GM18909 (cell line): ENCODE measurements at regions not wholly inside any gene's neighbourhood (a gene's known extent, or its start where the extent isn't known, plus 50 kb on each side); places are given as distances from the start of the nearest gene placed in this dataset.
"Not testable (repeated sequence)": the region's sequence is repeated elsewhere in the genome, so short reads cannot be mapped to it uniquely, and the experiment has no call there.

ENCODE experiments used
- ATAC-seq: cut with Tn5 transposase; IDR thresholded peaks from one replicate; pipeline ENCODE4 v1.9.1; 2021; ENCODE audit warnings: mild to moderate bottlenecking; ENCODE audit not compliant: unreplicated experiment, poor library complexity

DNA sequence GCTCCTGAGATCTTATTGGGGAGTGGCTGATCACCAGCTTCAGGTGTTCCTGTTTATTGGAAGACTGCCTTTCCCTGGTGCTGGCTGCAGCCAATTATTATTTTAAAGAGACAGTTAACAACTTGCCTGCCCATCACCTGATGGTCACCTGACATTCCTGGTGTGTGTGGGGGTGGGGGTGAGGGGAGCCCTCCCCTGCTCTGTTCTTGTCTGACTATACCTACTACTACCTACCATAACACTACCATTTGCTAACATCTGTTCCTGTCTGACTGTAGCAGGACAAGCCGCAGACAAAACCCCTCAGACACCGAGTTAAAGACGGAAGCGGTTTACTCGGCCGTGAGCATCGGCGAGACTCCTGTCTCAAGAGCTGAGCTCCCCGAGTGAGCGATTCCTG lies 54.9 kb upstream of the NBPF3 start:
- no peak for ATAC-seq

DNA sequence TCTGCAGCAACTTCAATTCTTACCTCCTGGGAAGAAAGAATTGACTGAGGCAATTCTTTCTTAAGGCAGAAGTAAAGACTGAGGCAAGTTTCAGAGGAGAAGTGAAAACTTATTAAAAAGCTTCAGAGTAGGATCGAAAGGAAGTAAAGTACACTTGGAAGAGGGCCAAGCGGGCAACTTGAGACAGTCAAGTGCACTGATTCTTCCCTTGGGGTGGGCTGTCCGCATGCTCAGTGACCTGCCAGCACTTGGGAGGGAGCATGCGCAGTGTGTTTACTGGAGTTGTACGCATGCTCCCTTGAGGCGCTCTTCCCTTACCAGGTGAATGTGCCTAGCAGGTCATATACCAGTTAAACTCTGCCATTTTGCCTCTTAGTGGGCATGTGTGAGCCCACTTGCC lies 55.3 kb upstream of the NBPF3 start:
- no peak for ATAC-seq

DNA sequence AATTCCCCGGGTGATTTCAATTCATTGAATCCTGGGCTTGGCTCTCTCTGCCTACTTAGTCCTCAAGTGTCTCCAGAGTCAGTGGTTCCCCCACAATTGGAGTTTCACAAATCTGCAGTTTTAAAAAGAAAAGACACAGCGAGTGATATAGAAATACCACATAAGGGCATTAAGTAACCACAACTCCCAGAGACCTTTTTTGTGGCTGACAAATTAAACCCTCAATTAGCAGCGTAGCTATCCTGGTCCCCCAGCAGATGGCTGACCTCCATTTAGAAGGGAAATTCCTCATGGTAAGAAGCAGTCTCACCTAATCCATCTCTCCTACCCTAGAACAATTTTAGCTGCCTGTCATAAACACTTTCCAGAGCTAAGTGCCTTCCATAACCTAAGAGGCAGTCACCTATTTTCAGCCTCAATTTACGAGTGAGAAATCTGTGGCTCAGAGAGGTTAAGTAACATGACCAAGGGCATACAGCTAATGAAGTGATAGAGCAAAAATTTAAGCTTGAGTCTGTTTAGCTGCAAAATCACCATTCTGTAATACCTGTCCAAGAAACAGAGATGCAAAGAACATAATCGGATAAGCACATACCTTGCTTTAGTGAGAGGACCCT lies 56.0 kb upstream of the NBPF3 start:
- no peak for ATAC-seq

DNA sequence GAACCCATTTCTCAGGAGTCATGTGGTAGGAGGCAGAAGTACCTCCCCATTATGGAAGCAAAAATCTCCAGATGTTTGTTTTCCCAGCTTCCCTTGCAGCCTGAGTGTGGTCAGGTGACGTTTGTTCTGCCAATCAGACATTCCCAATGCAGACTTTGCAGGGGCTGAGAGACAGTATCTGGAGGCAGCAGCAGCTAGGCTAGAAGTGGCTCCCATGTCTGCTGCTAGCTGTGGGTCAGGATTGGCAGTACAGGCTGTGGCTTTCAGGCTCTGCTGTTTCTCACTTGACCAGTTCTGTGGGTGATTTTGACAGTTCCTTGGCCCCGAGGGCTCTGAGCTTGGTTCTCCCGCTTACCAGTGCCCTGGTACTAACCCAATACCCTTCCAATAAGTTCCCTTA lies 58.6 kb upstream of the NBPF3 start:
- ATAC-seq: no peak

DNA sequence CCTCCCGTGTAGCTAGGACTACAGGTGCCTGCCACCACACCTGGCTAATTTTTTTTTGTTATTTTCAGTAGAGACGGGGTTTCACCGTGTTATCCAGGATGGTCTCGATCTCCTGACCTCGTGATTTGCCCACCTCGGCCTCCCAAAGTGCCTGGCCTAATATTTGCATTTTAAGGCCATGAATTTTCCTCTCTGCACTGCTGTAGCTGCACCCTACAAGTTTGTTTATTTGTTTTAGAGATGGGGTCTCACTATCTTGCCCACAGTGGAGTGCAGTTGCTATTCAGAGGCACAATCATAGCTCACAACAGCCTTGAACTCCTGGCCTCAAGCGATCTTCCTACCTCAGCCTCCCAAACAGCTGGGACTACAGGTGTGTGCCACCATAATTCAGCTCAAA lies 59.8 kb upstream of the NBPF3 start:
- not testable (repeated sequence) for ATAC-seq

DNA sequence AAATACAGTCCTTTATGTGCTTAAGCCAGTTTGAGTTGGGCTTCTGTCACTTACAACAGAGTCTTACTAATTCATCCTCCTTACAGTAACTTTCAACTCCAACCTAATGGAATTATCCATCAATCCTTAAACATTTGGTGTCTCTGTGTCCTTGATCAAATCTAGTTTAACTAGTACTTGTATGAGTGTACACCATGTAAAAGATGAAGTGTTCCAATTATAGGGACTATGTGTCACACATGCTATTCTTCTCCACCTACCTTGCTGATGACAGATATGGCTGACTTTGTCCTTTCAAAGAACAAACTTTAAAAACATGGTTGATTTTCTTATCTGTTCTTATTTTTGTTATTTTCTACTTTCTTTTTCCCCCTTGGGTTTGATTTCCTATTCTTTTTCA lies 60.4 kb upstream of the NBPF3 start:
- no peak for ATAC-seq

DNA sequence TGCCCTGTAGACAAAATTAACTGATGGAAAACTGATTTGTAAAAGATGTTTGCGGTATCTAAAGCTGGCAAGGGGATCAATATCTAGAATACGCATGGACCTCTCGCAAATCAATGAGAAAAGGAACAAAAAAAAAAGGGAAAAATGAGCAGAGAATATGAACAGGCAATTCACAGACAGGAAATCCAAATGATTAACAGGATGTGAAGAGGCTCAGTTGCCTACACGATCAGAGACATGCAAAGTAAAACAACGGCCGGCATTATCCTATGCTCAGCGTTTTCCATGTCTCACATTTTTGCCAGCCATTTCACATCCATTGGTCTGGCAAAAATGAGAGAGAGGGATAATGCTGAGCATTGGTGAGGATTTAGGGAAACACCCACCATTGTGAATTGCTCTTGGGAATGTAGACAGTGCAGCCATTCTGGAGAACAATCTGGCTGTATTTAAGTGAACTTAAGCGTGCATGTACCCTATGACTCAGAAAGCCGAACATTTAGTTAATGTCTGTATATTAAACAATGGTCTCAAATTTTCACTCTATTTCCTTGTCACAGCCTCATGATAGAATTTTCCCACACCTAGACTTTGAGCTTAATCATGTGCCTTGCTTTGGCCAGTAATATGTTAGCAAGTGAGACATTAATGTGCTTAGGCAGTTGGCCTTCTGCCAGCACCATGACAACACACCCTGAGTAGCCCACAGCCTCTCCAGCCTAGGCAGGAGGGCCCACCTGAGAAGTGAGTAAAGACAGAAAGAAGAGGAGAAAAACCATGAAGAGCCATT lies 61.0 kb upstream of the NBPF3 start:
- ATAC-seq: no peak

DNA sequence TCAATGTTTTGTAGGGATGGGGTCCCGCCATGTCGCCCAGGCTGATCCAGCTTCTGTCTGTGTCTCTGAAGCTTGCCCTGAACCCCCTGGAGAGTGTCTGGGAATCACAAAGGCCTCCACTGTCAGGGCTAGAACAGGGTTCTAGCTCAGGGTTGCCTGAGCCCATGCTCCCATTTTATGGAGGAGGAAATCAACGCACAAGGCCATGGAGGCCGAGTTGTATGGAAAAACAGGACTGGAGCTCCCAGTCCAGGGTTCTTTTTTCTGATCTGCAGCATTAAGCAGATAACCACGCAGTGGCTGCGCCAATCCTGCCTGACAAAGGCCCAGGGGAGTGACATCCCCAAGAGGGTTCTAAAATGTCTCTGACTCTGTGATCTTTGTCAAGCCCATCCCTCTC lies 67.6 kb upstream of the NBPF3 start:
- no peak for ATAC-seq

DNA sequence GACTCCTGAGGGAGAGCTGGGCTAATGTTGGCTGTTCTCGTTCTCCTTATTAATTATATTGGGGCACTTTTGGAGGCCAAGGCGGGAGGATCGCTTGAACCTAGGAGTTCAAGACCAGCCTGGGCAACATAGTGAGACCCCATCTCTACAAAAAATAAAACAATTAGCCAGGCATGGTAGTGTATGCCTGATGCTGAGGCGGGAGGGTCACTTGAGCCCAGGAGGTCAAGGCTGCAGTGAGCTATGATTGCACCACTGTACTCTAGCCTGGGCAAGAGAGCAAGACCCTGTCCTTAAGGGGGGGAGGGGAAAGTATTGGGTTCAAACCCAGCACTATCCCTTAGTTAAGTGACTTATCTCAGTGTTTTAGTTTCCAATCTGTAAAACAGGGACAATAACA lies 70.0 kb upstream of the NBPF3 start:
- no peak for ATAC-seq

DNA sequence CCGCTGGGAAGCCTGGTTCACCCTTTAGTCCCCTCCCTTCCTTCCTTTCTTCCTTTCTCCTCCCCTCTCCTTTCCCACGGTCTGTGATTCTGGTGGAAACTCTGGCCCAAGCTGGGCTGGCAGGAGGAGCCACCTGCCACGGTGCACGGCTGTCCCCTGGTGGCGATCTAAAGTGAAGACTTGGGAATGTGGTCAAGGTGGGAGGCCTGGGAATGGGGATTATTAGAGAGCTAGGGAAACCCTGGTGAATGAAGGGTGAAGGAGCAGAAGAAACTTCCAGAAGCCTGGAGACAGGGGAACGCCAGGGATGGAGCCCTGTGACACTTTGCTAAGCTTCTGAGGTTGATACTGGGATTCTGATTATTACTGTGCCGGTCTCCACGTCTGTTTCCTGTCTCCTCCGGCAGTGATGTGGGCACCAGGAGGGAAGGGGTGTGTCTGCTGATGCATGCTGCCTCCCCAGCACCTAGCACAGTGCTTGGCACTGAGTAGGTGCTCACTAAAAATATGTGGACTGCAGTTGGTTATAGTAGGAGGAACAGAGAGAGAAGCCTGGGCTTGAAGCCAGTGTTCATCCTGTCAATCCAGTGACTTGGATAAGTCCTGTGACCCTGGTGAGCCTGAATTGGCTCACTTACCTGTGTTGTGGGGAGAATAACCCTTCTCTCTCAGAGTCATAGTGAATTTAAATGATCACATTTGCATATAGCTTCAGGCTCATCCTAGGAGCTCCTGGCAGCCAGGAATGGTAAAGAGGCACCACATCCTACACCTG lies 71.2 kb upstream of the NBPF3 start:
- no peak for ATAC-seq

DNA sequence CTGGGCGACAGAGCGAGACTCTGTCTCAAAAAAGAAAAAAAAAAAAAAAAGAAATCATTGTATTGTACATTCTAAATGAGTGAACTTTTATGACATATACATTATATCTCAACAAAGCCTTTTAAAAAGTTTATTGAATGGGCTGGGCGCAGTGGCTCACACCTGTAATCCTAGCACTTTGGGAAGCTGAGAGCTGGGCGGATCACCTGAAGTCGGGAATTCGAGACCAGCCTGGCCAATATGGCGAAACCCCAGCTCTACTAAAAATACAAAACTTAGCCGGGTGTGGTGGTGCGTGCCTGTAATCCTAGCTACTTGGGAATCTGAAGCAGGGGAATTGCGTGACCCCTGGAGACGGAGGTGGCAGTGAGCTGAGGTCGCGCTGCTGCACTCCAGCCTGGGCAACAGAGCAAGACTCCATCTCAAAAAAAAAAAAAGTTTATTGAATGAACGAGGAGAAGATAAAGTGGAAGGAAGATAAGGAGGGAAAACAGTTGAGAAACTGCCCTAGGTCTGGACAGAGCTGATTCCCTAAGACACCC lies 71.9 kb upstream of the NBPF3 start:
- not testable (repeated sequence) for ATAC-seq

DNA sequence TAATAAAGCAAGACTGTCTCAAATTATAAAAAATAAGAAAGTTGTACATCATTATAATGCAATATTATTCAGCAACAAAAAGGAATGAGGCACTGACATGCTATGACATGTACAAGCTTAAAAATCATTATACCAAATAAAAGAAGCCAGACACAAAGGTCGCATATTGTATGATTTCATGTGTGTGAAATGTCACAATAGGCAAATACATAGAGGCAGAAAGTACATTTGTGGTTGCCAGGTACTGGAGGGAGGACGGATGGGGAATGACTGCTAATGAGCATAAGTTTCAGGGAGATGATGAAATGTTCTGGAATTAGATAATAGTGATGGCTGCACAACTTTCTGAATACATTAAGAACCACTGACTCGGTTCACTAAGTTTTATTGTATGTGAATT lies 73.6 kb upstream of the NBPF3 start:
- no peak for ATAC-seq

DNA sequence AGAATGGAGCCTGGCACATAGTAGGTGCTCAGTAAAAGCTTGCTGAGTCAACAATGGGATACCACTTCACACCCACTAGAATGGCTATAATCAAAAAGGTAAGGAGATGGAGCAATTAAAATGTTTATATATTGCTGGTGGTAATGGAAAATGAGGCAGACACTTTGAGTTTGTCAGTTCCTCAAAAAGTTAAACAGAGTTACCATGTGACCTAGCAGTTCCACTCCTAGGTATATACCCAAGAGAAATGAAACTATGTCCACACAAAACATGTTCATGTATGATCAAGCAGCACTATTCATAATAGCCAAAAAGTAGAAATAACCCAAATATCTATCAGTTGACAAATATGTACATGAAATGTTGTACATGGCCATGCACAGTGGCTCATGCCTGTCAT lies 74.8 kb upstream of the ECE1 start:
- no peak for ATAC-seq

DNA sequence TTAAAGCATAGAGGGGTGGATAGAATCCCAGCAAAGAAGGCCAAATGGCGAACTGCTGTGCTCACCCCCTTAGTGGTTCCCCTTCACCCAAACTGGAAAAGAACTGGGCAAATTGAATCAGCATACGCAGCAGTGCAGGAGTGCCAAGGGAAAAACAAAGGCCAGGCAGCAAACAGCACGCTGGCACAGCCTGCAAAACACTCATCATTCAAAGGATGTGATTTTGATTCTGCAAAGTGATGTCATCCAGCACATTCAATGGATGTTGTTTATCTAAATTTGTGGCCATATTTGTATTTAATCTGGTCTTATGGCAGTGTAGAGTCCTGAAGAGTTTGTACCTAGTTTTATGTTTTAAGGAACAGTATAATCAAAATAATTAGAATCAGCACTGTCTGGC lies 71.8 kb upstream of the ECE1 start:
- ATAC-seq: no peak

DNA sequence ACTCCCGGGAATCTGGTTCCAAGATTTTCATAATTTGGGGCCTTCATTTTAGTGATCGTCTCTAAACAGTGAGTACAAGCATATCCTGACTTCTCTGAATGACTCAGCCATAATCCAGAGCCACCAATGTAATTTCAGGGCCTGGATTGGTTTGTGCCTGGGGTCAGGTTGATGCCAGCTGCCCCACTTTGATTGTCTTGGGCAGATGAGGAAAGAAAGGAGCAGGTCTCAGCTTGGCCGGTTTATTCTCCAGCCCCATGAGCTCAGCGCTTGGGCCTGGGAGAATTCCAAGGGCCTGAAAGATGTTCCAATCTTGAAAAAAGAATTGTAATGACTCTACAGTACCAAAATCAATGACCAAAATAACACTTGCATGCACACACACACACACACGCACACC lies 71.2 kb upstream of the ECE1 start:
- ATAC-seq: no peak

DNA sequence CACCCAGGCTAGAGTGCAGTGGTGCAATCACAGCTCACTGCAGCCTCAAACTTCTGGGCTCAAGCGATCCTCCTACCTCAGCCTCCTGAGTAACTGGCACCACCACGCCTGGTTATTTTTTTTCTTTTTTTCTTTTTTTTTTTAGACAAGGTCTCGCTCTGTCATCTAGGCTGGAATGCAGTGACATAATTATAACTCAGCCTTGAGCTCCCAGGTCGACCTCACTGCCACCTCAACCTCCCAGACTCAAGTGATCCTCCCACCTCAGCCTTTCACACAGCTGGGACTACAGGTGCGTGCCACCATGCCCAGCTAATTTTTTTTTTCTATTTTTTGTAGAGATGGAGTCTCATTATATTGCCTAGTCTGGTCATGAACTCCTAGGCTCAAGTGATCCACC lies 66.9 kb upstream of the ECE1 start:
- ATAC-seq: no peak

DNA sequence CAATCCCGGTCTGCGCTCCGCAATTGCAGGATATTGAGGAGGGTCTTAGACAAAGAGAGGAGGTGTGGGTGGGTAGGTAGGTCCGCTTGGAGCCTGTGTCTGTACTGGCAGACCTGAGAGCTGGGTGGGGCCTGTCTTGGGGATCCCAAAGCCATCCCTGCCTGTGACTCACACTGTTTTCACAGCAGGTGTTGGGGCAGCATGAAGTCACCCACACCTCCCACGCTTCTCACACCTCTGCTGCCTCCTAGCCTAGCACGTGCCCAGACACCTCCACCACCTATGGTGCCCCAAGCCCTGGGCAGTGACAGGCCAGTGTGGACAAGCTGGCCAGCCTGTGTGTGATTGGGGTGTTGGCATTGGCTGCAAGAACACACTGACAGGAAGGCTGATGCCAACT lies 65.7 kb upstream of the ECE1 start:
- no peak for ATAC-seq

DNA sequence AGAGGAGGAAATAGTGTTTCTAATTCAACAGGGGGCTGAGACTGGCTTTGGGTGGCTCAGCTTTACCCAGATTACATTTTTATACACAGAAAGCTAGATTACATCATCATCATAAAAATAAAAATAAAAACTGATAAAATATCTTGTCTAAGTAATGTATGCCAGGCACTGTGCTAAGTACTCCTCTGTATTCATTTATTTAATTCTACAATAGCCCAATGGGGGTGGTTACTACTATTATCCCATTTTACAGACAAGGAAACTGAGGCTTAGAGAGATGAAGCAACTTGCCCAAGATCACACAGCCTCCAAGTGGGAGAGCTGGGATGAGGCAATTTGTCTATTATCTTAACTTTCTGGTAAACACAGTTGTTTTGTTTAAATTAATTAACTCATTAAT lies 62.3 kb upstream of the ECE1 start:
- ATAC-seq: no peak

DNA sequence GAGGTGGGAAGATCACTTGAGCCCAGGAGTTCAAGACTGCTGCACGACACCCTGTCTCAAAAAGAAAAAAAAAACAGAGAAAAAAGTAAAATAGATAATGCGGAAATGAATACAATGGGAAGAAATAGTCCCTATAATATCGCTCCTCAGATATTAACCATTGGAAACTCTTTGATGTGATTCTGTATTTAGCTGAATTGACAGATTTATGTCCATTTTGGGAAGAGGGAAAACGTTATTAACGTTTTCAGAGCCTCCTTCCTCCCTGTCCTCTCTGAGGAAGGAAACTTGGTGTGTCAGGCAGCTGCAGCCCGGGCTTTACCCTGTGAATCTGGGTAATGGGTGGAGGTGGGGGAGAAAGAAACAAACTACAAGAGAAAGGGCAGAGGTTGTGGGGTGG lies 61.6 kb upstream of the ECE1 start:
- no peak for ATAC-seq

DNA sequence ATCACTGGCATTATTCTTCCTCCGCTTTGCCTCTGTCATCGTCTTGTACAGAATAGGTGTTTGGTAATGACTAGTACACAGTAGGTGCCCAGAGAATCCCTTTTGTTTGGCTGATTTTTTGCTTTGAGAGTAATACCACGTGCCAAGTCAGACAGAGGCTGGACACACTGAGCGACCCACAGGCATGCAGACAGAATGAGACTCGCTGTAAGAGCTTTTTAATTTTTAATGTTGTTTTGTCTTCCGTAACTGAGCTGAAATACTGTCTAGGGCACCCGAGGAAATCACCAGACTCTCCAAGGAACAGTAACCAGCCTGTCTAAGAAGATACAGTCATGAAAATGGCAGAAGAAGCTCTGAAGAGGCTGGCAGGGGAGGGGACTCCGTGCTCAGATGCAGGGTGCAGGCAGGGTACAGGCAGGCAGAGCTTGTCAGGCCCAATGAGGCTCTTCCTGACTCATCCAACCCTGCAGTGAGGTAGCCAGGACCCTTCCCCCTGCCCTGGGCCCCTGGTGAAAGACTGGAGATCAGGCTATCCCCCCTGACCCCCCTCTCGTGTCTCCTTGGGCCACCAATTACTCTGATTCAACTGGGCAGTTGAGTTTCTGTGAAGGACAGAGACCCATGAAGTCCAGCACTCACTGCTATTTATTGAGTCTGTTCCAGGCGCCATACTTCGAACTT lies 60.1 kb upstream of the ECE1 start:
- ATAC-seq: no peak

DNA sequence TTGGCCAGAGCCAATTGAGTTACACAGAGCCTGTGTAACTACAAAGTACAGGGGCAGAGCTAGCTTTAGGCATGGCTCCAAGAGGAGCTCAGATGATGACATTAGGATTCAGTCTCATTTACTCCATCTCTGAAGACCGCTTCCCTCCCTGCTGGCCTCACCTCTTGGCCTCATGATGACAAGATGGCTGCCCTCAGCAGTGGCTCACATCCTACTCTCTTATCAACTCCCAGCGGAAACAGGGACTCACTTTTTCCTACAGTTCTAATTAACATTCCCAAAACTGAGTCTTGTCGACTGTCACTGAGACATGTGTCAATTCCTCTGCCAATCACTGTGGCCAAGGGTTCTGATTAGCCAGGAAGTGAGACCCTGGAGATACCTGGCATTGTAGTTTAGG lies 59.4 kb upstream of the ECE1 start:
- no peak for ATAC-seq
